SK-N-MC (cell line): ENCODE measurements at regions not wholly inside any gene's neighbourhood (a gene's known extent, or its start where the extent isn't known, plus 50 kb on each side); places are given as distances from the start of the nearest gene placed in this dataset.

Experiments used
- EZH2 ChIP-seq: fragments of 200-600 bp; sonication (generic); IDR thresholded peaks from one replicate; pipeline ENCODE4 v1.6.1; 2017; ENCODE audit warnings: antibody characterized with exemption
- FOXP2 ChIP-seq: optimal IDR thresholded peaks from 2 replicates; pipeline ENCODE3; 2011; ENCODE audit warnings: mild to moderate bottlenecking, moderate library complexity; ENCODE audit not compliant: insufficient read depth; ENCODE audit errors: extremely low read length, control extremely low read depth
- POLR2AphosphoS5 ChIP-seq: IDR thresholded peaks from 2 replicates; pipeline ENCODE4 v1.6.1; 2012; ENCODE audit warnings: mild to moderate bottlenecking, low read depth, low read length, borderline replicate concordance

- no peak for TF ChIP-seq EZH2
- TF ChIP-seq FOXP2: no peak
- no peak for TF ChIP-seq POLR2AphosphoS5
Observed at GRCh38 chr3:187590861-187591576, 79.2 kb downstream of the SST start.
